NB4 (cell line): ENCODE measurements at regions not wholly inside any gene's neighbourhood (a gene's known extent, or its start where the extent isn't known, plus 50 kb on each side); places are given as distances from the start of the nearest gene placed in this dataset.

ENCODE experiments used
- POLR2A ChIP-seq: IDR thresholded peaks from 2 replicates; pipeline ENCODE4 v1.6.1; 2011; ENCODE audit warnings: mild to moderate bottlenecking; ENCODE audit not compliant: insufficient read length; ENCODE audit errors: extremely low read depth
- TF ChIP-seq, protein P1 (sequence below): IDR thresholded peaks from one replicate; pipeline ENCODE4 v1.5.1; 2012; ENCODE audit warnings: low read depth, low read length
- TF ChIP-seq, protein P2 (sequence below): IDR thresholded peaks from 2 replicates; pipeline ENCODE4 v1.6.1; 2011; ENCODE audit warnings: low read depth, low read length

GRCh38 chr20:6877633-6878032, 110.1 kb downstream of the BMP2 start:
- TF ChIP-seq POLR2A = no peak
- TF ChIP-seq, protein P1, sequence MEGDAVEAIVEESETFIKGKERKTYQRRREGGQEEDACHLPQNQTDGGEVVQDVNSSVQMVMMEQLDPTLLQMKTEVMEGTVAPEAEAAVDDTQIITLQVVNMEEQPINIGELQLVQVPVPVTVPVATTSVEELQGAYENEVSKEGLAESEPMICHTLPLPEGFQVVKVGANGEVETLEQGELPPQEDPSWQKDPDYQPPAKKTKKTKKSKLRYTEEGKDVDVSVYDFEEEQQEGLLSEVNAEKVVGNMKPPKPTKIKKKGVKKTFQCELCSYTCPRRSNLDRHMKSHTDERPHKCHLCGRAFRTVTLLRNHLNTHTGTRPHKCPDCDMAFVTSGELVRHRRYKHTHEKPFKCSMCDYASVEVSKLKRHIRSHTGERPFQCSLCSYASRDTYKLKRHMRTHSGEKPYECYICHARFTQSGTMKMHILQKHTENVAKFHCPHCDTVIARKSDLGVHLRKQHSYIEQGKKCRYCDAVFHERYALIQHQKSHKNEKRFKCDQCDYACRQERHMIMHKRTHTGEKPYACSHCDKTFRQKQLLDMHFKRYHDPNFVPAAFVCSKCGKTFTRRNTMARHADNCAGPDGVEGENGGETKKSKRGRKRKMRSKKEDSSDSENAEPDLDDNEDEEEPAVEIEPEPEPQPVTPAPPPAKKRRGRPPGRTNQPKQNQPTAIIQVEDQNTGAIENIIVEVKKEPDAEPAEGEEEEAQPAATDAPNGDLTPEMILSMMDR = no peak
- TF ChIP-seq, protein P2, sequence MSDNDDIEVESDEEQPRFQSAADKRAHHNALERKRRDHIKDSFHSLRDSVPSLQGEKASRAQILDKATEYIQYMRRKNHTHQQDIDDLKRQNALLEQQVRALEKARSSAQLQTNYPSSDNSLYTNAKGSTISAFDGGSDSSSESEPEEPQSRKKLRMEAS = no peak
